ENCODE measurements at regions not wholly inside any gene's neighbourhood (a gene's known extent, or its start where the extent isn't known, plus 50 kb on each side); places are given as distances from the start of the nearest gene placed in this dataset.

- no peaks in the 10 kb centered on the region for H3K36me3 ChIP-seq
- ATAC-seq = no peak
Observed at GRCh38 chr11:134503100-134503499, 91.1 kb upstream of the B3GAT1 start.

GRCh38 chr11:134502153-134502550, 90.1 kb upstream of the B3GAT1 start:
- Histone ChIP-seq H3K27ac (no peak overlapping the region), H3K4me1 (no peaks in the 10 kb centered on the region), H3K9me3 (peaks cover 0 to under 1% (median 0%) of the 10 kb centered on the region in 3 donors), H3K36me3 (no peaks in the 10 kb centered on the region), H3K4me3 (no peak overlapping the region), H3K27me3 (peaks cover 33% of the 10 kb centered on the region)
- no peak for ATAC-seq
- TF ChIP-seq EP300 (IDR thresholded peaks at IDR 0.05) (no peak), POLR2A (IDR thresholded peaks at IDR 0.05) (no peak), POLR2AphosphoS5 (IDR thresholded peaks at IDR 0.05) (no peak), CTCF (IDR thresholded peaks at IDR 0.05) (no peak)
- 75% methylated on average over 3 of the region's 5 CpGs; no CpG with 5 or more reads in 1 of the 2 donors for WGBS, 2 donors (ENCODE audit: low coverage in 1 of 2)

More at GRCh38 chr11:134503100-134503499, 91.1 kb upstream of the B3GAT1 start:
- Histone ChIP-seq H3K4me1 (no peaks in the 10 kb centered on the region), H3K4me3 (no peak overlapping the region), H3K27ac (no peak overlapping the region), H3K27me3 (peaks cover 33% of the 10 kb centered on the region), H3K9me3 (no peaks in the 10 kb centered on the region)
- WGBS, 2 donors (ENCODE audit: low coverage in 1 of 2) = 26 to 80% methylated on average over 1 to 7 of the region's 21 CpGs
- TF ChIP-seq POLR2AphosphoS5 (IDR thresholded peaks at IDR 0.05) = no peak
- TF ChIP-seq EP300 (IDR thresholded peaks at IDR 0.05) = no peak
- no peak for TF ChIP-seq POLR2A (IDR thresholded peaks at IDR 0.05)
- no peak for TF ChIP-seq CTCF (IDR thresholded peaks at IDR 0.05)

- H3K4me3 ChIP-seq = no peak overlapping the region
- peaks cover 0 to 6% (median 0%) of the 10 kb centered on the region in 3 donors for H3K9me3 ChIP-seq
- H3K27ac ChIP-seq = no peak overlapping the region
- ATAC-seq = no peak
- H3K36me3 ChIP-seq = no peaks in the 10 kb centered on the region
- no peaks in the 10 kb centered on the region for H3K4me1 ChIP-seq
- WGBS, 2 donors (ENCODE audit: low coverage in 1 of 2) = 72 to 93% methylated on average over 3 to 14 of the region's 16 CpGs
- peaks cover 33% of the 10 kb centered on the region for H3K27me3 ChIP-seq
- TF ChIP-seq POLR2AphosphoS5 (IDR thresholded peaks at IDR 0.05) (no peak), POLR2A (IDR thresholded peaks at IDR 0.05) (no peak), EP300 (IDR thresholded peaks at IDR 0.05) (no peak), CTCF (IDR thresholded peaks at IDR 0.05) (no peak)
Observed at GRCh38 chr11:134501406-134502152, 89.5 kb upstream of the B3GAT1 start.

GRCh38 chr11:134500621-134501020, 88.6 kb upstream of the B3GAT1 start:
- no peaks in the 10 kb centered on the region for H3K36me3 ChIP-seq
- no peak overlapping the region for H3K27ac ChIP-seq
- WGBS, 2 donors (ENCODE audit: low coverage in 1 of 2) = 85 to 100% methylated on average over 1 to 7 of the region's 8 CpGs
- ATAC-seq = no peak
- TF ChIP-seq EP300 (IDR thresholded peaks at IDR 0.05) = no peak
- no peak for TF ChIP-seq POLR2AphosphoS5 (IDR thresholded peaks at IDR 0.05)
- TF ChIP-seq CTCF (IDR thresholded peaks at IDR 0.05) = no peak
- TF ChIP-seq POLR2A (IDR thresholded peaks at IDR 0.05) = no peak
- H3K4me3 ChIP-seq = no peak overlapping the region
- H3K4me1 ChIP-seq = no peaks in the 10 kb centered on the region
- H3K27me3 ChIP-seq = peaks cover 33% of the 10 kb centered on the region
- peaks cover 0 to 11% (median 0%) of the 10 kb centered on the region in 3 donors for H3K9me3 ChIP-seq

GRCh38 chr11:134499990-134500389, 87.9 kb upstream of the B3GAT1 start:
- no peak overlapping the region for H3K4me3 ChIP-seq
- peaks cover 33% of the 10 kb centered on the region for H3K27me3 ChIP-seq
- WGBS, 2 donors (ENCODE audit: low coverage in 1 of 2) = 60 to 82% methylated on average over 2 to 4 of the region's 8 CpGs
- ATAC-seq = no peak
- H3K27ac ChIP-seq = no peak overlapping the region
- TF ChIP-seq EP300 (IDR thresholded peaks at IDR 0.05) (no peak), CTCF (IDR thresholded peaks at IDR 0.05) (no peak), POLR2A (IDR thresholded peaks at IDR 0.05) (no peak), POLR2AphosphoS5 (IDR thresholded peaks at IDR 0.05) (no peak)
- H3K4me1 ChIP-seq = no peaks in the 10 kb centered on the region
- peaks cover 0 to 11% (median 0%) of the 10 kb centered on the region in 3 donors for H3K9me3 ChIP-seq
- H3K36me3 ChIP-seq = no peaks in the 10 kb centered on the region
